Effector memory CD4-positive, alpha-beta T cell (primary cell): ENCODE measurements at regions not wholly inside any gene's neighbourhood (a gene's known extent, or its start where the extent isn't known, plus 50 kb on each side); places are given as distances from the start of the nearest gene placed in this dataset.
"Not testable (repeated sequence)": the region's sequence is repeated elsewhere in the genome, so short reads cannot be mapped to it uniquely, and the experiment has no call there.

ENCODE experiments used
- DNase-seq, 3 donors: peaks; one replicate each; pipeline ENCODE4 v3.0.0-alpha.2; 2020
- H3K27ac ChIP-seq: 2 replicates; pipeline ENCODE4 v1.7.0; 2013; ENCODE audit warnings: mild to moderate bottlenecking, low read length, moderate library complexity; ENCODE audit not compliant: insufficient read depth, poor library complexity, severe bottlenecking
- H3K27me3 ChIP-seq: replicated peaks from 2 replicates; pipeline ENCODE4 v1.7.0; 2013; ENCODE audit warnings: mild to moderate bottlenecking, low read length; ENCODE audit not compliant: insufficient read depth, control insufficient read depth, poor library complexity, severe bottlenecking
- H3K36me3 ChIP-seq: 2 replicates; pipeline ENCODE4 v1.7.0; 2013; ENCODE audit warnings: mild to moderate bottlenecking, low read length, moderate library complexity; ENCODE audit not compliant: control insufficient read depth, insufficient read depth
- H3K4me1 ChIP-seq: 2 replicates; pipeline ENCODE4 v1.7.0; 2013; ENCODE audit warnings: low read length, mild to moderate bottlenecking; ENCODE audit not compliant: control insufficient read depth, insufficient read depth, poor library complexity, severe bottlenecking
- H3K4me3 ChIP-seq: 2 replicates; pipeline ENCODE4 v1.7.0; 2013; ENCODE audit warnings: low read length, low read depth, mild to moderate bottlenecking; ENCODE audit not compliant: insufficient read depth, poor library complexity, severe bottlenecking
- H3K9me3 ChIP-seq: 2 replicates; pipeline ENCODE4 v1.7.0; 2013; ENCODE audit warnings: mild to moderate bottlenecking, low read length, moderate library complexity; ENCODE audit not compliant: control insufficient read depth

- Histone ChIP-seq H3K27ac (no peak overlapping the region), H3K4me1 (no peaks in the 10 kb centered on the region), H3K36me3 (no peaks in the 10 kb centered on the region)
Measured at GRCh38 chr11:45395421-45395820, 109.3 kb upstream of the SYT13 start.

GRCh38 chr11:45394294-45395085 is 108.3 kb upstream of the SYT13 start:
- H3K9me3 ChIP-seq, result no peaks in the 10 kb centered on the region
- no peak for DNase-seq
- no peaks in the 10 kb centered on the region for H3K4me1 ChIP-seq
- H3K27ac ChIP-seq, result no peak overlapping the region
- no peaks in the 10 kb centered on the region for H3K36me3 ChIP-seq
- H3K4me3 ChIP-seq, result no peak overlapping the region
- no peaks in the 10 kb centered on the region for H3K27me3 ChIP-seq

More at GRCh38 chr11:45395421-45395820, 109.3 kb upstream of the SYT13 start:
- Histone ChIP-seq H3K4me3 (no peak overlapping the region), H3K27me3 (no peaks in the 10 kb centered on the region), H3K9me3 (no peaks in the 10 kb centered on the region)
- DNase-seq, result no peak

- H3K27ac ChIP-seq, result no peak overlapping the region
- no peak overlapping the region for H3K4me3 ChIP-seq
- no peaks in the 10 kb centered on the region for H3K27me3 ChIP-seq
- H3K9me3 ChIP-seq, result no peaks in the 10 kb centered on the region
- no peaks in the 10 kb centered on the region for H3K4me1 ChIP-seq
- no peak for DNase-seq
- no peaks in the 10 kb centered on the region for H3K36me3 ChIP-seq
Measured at GRCh38 chr11:45393826-45394225, 107.7 kb upstream of the SYT13 start.

DNA sequence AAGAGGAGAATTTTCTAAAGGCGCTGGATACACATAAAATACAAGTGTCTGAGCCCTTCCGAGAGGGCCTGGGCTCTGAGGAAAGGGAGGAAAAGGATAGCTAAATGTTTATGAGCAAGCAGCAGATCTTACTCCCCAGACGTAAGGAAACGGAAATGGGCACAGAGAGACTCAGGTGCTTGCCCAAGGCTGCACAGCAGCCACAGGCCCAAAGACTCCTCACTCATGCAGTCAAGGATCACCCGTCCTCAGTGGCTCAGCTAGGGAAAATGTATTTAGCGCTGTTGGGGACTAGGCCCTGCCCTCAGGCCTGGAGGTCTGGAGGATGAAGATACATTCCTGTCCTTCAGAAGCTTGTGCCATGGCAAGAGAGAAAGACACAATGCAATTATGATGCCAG is 107.2 kb upstream of the SYT13 start:
- no peaks in the 10 kb centered on the region for H3K9me3 ChIP-seq
- no peaks in the 10 kb centered on the region for H3K4me1 ChIP-seq
- DNase-seq, result no peak
- no peaks in the 10 kb centered on the region for H3K36me3 ChIP-seq
- H3K27ac ChIP-seq, result no peak overlapping the region
- H3K4me3 ChIP-seq, result no peak overlapping the region
- H3K27me3 ChIP-seq, result no peaks in the 10 kb centered on the region

DNA sequence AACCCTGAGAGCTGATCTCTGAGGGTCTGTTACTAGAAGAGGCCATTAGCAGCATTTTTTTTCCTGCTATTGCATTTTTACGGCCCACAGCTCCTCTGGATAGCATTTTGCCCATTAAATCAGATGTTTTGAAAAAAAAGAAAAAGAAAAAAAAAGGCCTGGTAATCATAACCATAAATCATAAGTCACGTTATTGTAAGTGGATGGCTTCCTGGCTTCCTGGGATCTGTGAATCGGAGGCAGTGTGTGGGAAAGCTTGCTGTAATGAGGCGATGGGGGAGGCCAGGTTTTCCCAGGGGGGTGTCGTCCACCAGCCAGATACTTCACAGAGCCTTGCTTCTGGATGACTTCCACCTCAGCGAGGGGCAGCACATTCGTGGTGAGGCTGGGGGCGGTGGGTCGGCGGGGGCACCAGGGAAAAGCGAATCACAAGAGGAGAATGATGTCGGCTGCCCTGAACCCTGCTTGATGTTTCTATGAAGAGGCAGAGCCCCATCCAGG is 106.5 kb upstream of the SYT13 start:
- Histone ChIP-seq H3K27me3 (no peaks in the 10 kb centered on the region), H3K9me3 (no peaks in the 10 kb centered on the region), H3K27ac (no peak overlapping the region), H3K4me1 (no peaks in the 10 kb centered on the region), H3K36me3 (no peaks in the 10 kb centered on the region), H3K4me3 (no peak overlapping the region)
- DNase-seq, result no peak

GRCh38 chr11:45392154-45392553 is 106.0 kb upstream of the SYT13 start:
- H3K27me3 ChIP-seq, result no peaks in the 10 kb centered on the region

DNA sequence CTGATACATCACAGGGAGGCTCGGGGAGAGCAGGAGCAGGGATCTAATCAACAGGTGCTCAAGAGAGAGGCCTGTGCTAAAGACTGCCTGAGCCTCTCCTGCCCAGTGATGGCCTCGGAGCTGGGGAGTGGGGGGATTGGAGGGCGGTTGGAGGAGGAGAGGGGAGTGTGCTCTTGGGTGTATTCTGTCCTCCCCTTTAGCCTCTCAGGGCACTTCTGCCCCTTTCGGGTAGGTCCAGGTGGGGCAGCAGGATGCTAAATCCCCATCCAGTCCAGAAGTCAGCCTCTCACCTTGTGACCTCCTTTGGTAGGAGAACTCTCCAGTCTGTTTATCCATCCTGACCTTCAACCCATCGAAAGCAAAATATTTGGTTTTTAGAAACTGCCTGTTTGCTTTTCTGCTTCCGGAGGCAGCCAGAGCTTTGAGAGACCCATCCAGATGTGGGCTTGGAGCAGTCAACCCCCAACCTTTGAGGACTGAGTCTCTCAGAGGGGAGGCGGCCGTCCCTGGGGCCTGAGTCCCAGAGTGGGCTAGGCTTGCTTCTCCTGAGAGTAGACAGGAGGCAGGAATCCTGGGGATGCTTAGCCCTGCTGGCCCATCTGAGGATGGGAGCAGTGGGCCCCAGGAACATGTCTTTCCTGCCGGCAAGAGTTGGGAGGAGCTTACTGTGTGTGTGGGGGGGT is 105.2 kb upstream of the SYT13 start:
- Histone ChIP-seq H3K27ac (no peak overlapping the region), H3K27me3 (no peaks in the 10 kb centered on the region), H3K9me3 (no peaks in the 10 kb centered on the region)

More at GRCh38 chr11:45392154-45392553, 106.0 kb upstream of the SYT13 start:
- no peak overlapping the region for H3K27ac ChIP-seq
- DNase-seq, result no peak
- no peaks in the 10 kb centered on the region for H3K36me3 ChIP-seq
- H3K4me3 ChIP-seq, result no peak overlapping the region
- H3K4me1 ChIP-seq, result no peaks in the 10 kb centered on the region
- no peaks in the 10 kb centered on the region for H3K9me3 ChIP-seq

DNA sequence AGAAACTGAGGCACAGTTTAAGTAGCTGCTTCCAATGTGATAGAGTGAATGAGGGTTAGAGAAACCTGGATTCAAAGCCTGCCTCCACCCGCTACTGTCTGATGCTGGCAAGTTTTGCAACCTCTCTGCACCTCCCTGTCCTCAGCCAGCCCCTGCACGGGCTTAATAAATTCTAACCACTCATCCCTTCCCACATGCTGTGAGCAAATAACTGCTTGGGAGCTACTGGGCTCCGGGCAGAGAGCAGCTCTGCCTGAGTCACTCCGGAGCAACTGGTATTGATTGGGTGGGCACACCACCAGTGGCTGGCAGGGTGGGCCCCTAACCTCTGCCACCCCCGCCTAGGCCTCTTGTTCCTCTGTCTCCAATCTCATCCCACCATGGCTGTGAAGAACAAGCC is 104.3 kb upstream of the SYT13 start:
- no peak overlapping the region for H3K27ac ChIP-seq
- no peak for DNase-seq
- H3K9me3 ChIP-seq, result no peaks in the 10 kb centered on the region
- peaks cover 4% of the 10 kb centered on the region for H3K4me1 ChIP-seq
- H3K36me3 ChIP-seq, result no peaks in the 10 kb centered on the region
- H3K4me3 ChIP-seq, result no peak overlapping the region
- H3K27me3 ChIP-seq, result no peaks in the 10 kb centered on the region

More for the DNA sequence above, 105.2 kb upstream of the SYT13 start:
- H3K4me1 ChIP-seq, result no peaks in the 10 kb centered on the region
- DNase-seq, result no peak
- no peaks in the 10 kb centered on the region for H3K36me3 ChIP-seq
- no peak overlapping the region for H3K4me3 ChIP-seq

DNA sequence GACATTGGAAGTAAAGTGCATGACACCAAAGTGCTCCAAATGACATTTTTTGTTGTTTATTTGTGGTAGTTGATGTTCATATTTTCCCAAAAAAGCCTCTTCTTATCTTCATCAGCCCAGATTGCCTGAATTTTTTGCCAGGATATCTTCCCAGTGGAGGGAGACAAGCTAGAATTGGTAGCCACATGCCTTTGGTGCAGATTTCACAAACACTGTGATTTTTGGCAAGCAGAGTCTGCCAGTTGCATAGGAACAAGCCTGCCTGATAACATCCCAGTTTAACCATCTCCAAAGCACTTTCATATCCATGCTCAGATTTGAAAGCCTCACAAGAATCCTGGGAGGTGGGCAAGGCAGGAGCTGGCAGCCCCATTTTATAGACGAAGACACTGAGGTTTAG is 102.3 kb upstream of the SYT13 start:
- Histone ChIP-seq H3K27me3 (no peaks in the 10 kb centered on the region), H3K4me1 (peaks cover 11% of the 10 kb centered on the region)
- DNase-seq, result no peak

DNA sequence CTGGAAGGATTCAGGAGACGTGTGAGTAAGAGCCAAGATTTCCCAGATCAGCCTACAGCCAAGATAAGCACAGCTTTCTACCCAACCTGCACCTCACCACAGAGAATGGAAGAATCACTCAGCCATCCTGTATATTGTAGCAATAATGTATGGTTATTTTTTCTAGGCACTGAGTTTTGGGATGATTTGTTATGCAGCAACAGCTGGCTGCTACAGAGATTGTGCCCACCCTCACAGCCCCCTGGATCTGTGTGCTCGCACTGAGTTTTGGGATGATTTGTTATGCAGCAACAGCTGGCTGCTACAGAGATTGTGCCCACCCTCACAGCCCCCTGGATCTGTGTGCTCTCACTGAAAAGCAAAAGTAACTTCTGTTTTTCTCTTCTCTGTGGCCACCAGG is 101.7 kb upstream of the SYT13 start:
- H3K9me3 ChIP-seq, DNase-seq, H3K27ac ChIP-seq, H3K4me3 ChIP-seq, H3K36me3 ChIP-seq, H3K27me3 ChIP-seq: not testable (repeated sequence)
- H3K4me1 ChIP-seq, result peaks cover 11% of the 10 kb centered on the region

More for the DNA sequence above, 102.3 kb upstream of the SYT13 start:
- no peaks in the 10 kb centered on the region for H3K9me3 ChIP-seq
- H3K4me3 ChIP-seq, result no peak overlapping the region
- H3K27ac ChIP-seq, result no peak overlapping the region
- H3K36me3 ChIP-seq, result no peaks in the 10 kb centered on the region
